ENCODE measurements at regions not wholly inside any gene's neighbourhood (a gene's known extent, or its start where the extent isn't known, plus 50 kb on each side); places are given as distances from the start of the nearest gene placed in this dataset.
"Not testable (repeated sequence)": the region's sequence is repeated elsewhere in the genome, so short reads cannot be mapped to it uniquely, and the experiment has no call there.

DNA sequence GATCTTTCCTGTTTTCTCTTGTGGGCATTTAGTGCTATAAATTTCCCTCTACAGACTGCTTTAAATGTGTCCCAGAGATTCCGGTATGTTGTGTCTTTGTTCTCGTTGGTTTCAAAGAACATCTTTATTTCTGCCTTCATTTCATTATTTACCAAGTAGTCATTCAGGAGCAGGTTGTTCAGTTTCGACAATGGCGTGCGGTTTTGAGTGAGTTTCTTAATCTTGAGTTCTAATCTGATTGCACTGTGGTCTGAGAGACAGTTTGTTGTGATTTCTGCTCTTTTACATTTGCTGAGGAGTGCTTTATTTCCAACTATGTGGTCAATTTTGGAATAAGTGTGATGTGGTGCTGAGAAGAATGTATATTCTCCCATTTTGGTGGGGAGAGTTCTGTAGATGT is 535.7 kb upstream of the RGMB start:
- not testable (repeated sequence) for DNase-seq

DNA sequence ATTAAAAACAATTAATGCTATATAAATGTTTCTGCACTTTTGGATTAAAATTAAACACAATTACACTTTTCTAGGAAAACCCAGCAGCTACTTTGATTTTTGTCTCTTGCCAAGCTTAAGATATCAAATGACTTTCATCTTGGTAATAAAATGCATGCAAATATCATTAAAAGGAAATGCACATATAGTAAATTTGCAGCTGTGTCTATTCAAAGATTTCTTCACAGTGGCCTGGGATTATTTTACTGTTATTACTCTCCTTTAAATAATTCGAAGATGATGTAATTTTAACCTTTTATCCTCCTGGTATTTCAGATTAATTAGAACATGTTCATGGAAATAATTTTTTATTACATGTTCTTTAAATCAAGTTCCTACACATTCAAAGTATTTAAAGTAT is 529.5 kb upstream of the RGMB start:
- DNase-seq = no peak

- DNase-seq = no peak
Observed at GRCh38 chr5:98248949-98249348, 524.5 kb upstream of the RGMB start.

DNA sequence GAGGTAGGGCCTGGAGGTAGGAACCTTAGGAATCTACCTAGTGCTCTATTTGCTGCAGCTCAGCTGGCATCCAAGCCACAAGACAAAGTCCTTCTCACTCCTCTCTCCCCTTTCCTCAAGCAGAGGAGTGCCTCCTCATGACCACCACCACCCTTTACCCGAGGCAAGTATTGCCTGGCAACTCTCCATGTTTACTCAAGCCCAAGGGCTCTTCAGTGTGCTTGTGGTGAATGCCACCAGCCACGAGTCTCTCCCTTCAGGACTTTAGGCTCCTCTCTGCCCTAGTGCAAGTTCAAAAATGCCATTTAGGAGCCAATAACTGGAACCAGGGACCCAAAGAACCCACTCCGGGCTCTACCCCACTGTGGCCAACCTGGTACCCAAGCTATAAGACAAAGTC is 514.5 kb upstream of the RGMB start:
- DNase-seq = no peak

DNA sequence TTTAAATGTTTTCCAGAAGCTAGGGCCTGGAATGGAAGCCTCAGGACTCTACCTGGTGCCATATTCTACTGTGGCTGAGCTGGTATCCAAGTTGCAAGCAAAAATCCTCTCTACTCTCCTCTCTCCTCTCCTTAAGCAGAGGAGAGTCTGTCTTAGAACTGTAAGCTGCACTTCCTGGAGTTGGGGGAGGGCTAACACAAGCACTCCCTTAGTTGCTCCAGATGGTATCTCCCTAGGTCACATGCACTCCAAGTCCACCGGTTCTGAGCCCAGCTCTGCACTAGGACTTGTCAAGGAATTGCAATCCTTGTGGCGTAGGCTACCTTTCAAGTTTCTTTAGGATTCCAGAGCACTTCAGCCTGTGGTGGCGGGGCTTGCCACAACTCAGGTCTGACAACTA is 513.9 kb upstream of the RGMB start:
- no peak for DNase-seq

GRCh38 chr5:98263084-98263483 is 510.4 kb upstream of the RGMB start:
- DNase-seq = no peak

GRCh38 chr5:98268162-98268860 is 505.2 kb upstream of the RGMB start:
- DNase-seq = no peak

DNA sequence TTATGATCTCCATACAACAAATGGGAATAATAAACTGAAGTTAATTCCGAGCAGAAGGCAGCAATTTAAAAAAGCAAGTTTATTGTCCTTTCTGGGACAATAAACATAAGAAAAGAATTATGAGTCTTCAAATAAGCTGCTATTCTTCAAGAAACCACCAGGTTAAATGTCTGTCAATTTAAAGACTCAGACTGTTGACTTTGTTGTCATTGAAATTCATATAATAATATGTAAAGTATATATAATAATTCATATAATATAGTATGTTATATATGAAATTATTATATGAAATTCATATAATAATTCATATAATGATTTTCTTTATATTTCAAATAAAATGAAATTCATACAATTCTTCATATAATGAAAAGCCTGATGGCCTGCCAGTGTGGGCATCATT is 497.5 kb upstream of the RGMB start:
- DNase-seq = no peak

DNA sequence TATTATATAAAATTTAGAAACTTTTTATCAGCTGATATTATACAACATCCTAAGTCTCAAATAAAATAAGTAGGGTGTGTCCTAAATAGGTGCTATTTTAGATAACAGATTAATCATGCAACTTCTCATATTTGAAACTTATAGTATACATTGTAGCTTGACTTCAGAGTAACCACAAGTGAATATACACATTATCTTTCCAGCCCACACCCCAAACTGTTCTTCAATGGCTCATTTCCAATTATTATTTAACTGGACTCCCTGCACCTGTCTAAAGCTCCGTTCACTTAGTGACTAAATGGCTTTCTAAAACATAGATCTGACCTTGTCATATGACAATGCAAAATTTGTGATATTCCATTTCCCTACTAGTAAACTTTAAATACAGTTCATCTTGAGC is 490.9 kb upstream of the RGMB start:
- no peak for DNase-seq

- DNase-seq = no peak
Observed at GRCh38 chr5:98292496-98292895, 481.0 kb upstream of the RGMB start.

GRCh38 chr5:98296426-98296825 is 477.0 kb upstream of the RGMB start:
- DNase-seq = no peak

- DNase-seq = no peak
Observed at GRCh38 chr5:98299435-98299834, 474.0 kb upstream of the RGMB start.

DNA sequence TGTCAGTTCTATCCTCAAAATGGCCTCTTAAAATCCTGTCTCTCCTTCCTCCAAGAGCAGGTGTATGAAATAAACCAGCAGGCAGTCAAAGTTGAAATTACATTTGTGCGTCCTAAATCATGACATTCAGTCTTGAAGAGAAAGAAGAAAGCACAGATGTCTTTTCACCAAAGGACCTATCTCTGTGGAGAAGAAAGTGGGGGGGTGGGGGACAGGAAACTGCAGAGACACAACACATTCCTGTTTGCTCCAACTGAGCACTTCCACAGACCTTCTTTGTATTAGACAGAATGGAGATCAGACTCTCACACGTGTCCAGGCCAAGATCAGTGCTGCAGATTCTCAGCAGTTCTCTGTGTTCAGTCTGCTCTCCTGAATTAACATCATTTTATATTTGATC is 471.9 kb upstream of the RGMB start:
- no peak for DNase-seq

- no peak for DNase-seq
Observed at GRCh38 chr5:98307811-98308210, 465.7 kb upstream of the RGMB start.

- no peak for DNase-seq
Observed at GRCh38 chr5:98308231-98308630, 465.2 kb upstream of the RGMB start.

GRCh38 chr5:98308960-98309359 is 464.5 kb upstream of the RGMB start:
- DNase-seq = no peak

GRCh38 chr5:98309785-98310598 is 463.5 kb upstream of the RGMB start:
- DNase-seq = no peak

DNA sequence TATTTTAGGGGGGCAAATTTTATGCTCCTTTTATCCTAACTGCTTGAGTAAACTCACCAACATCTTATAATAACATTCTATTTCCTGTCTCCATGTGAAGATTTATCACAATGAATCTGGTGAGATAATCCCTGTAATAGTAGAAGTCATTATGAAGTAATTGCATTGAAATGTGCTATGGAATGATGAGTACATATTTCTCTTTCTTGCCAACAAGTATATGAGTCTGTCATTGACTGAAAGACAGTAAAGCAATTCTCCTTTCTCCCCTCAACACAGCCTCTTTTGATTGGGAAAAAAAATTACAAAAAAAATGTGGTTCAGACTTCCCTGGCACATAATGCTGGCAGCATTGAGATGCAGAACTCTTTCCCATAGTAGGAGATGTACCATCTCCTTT is 459.2 kb upstream of the RGMB start:
- no peak for DNase-seq

DNA sequence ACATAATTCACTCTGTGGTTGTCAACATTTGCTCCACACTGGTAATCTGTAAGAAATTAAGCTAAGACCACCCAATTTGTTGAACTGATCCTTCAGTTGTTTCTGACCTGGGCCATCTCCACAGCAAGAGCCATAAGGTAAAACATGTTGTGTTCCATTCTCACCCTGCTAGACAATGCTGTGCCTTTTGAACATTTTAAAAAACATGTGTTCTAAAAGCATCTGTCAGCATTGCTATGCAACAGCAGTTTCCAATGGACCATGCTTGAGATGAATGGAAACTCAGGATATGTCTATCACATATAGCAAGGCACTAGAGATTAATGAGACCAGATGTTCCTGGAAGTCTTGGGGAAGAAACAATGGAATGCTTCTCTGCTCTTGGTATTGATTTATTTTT is 455.1 kb upstream of the RGMB start:
- DNase-seq = no peak

DNA sequence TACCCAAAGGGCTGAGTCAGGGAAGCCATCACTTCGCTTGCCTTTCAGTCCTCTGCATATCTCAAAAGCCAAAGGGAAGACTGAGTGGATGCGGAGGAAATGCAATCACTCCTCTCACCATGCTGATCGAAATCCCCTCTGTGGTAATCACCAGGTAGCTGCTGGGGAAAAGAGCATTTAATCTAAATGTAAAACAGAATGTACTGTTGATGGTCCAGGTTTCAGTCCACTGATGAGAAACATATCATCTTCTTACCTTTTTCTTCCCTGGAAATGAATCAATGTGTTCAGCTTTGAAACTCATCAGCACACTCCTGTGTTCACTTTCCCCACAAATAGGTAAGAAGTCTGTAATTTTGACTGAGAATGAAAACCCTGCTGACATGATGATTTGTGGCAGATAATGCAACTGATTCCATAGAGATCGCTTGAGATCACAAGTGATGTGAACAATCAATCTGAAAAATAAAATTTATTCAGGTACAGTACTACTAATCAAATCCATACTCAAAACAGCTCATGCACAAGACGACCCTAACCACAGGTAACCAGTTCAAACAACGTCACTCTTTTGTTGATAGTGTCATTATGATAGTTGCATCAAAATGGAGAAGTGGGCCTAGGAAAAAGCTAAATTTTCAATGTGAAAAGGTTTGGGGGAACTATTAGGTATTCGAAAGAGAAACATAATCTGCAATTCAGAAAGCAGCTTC is 454.0 kb upstream of the RGMB start:
- DNase-seq = no peak

DNA sequence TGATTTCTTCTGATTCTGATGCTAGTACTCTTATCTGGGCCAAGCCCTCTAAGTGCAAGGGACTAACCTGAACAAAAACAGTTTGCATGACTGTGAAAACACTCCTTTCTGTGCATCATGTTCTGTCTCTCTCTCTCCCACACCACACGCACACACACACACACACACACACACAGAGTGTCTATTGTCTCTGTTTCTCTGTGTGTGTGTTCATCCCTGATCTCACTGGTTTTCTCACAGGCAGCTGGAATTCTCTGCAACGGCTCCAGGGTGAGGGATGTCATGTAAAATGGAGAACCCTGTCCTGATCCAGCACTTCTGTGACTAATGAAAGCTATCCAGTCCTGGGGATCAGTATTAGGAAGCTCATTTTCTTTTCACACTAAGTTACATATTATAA is 453.1 kb upstream of the RGMB start:
- no peak for DNase-seq

GRCh38 chr5:98321361-98321760 is 452.1 kb upstream of the RGMB start:
- no peak for DNase-seq

DNA sequence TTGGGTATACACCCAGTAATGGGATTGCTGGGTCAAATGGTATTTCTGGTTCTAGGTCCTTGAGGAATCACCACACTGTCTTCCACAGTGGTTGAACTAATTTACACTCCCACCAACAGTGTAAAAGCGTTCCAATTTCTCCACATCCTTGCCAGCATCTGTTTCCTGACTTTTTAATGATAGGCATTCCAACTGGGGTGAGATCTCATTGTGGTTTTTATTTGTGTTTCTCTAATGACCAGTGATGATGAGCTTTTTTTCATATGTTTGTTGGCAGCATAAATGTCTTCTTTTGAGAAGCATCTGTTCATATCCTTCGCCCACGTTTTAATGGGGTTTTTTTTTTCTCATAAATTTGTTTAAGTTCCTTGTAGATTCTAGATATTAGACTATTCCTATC is 448.3 kb upstream of the RGMB start:
- not testable (repeated sequence) for DNase-seq

DNA sequence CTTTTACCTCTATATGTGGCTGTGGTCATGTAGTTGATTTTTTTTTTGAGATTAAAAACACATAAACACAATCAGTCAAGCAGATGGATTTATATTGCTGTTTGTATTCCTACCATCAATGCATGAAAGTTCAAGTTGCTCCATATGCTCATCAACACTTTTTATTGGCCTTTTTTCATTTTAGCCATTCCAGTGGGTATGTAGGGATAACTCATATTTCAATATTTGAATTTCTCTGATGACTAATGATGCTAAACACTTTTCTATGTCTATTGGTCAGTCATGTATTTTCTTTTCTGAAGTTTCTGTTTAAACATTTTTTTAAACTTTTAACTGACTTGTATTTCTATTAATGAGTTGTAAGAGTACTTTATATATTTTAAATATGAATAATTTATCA is 445.4 kb upstream of the RGMB start:
- no peak for DNase-seq
